Testis (tissue), 2 donors: ENCODE measurements at regions not wholly inside any gene's neighbourhood (a gene's known extent, or its start where the extent isn't known, plus 50 kb on each side); places are given as distances from the start of the nearest gene placed in this dataset.

Experiments used
- CTCF ChIP-seq, 3 experiments: fragments of 450-650 bp in 2 of 3; fragments of 200-600 bp in 1 of 3; sonication (generic) in 1 of 3; IDR thresholded peaks; one replicate each; pipeline ENCODE4 v1.5.1; 2016 to 2019; ENCODE audit warnings: antibody characterized with exemption in 3 of 3, mild to moderate bottlenecking in 2 of 3, moderate library complexity in 1 of 3
- POLR2A ChIP-seq: fragments of 450-650 bp; IDR thresholded peaks from one replicate; pipeline ENCODE4 v1.6.1; 2017; ENCODE audit warnings: antibody characterized with exemption, mild to moderate bottlenecking, moderate library complexity

- TF ChIP-seq POLR2A, result no peak
- TF ChIP-seq CTCF (IDR thresholded peaks at IDR 0.05), result no peak
Observed at GRCh38 chr11:21896216-21896615, 296.7 kb upstream of the ANO5 start.
